GM21515 (cell line): ENCODE measurements at regions not wholly inside any gene's neighbourhood (a gene's known extent, or its start where the extent isn't known, plus 50 kb on each side); places are given as distances from the start of the nearest gene placed in this dataset.

ENCODE experiments used
- ATAC-seq: cut with Tn5 transposase; IDR thresholded peaks from one replicate; pipeline ENCODE4 v1.9.1; 2021; ENCODE audit not compliant: unreplicated experiment

GRCh38 chr10:89879121-89879520, 177.7 kb downstream of the KIF20B start:
- no peak for ATAC-seq

- peak; percentile 57 for ATAC-seq
Measured at GRCh38 chr10:89887406-89887805, 186.0 kb downstream of the KIF20B start.

- ATAC-seq: peak; percentile 63
Measured at GRCh38 chr10:89887830-89888229, 186.4 kb downstream of the KIF20B start.

- peak; percentile 75 for ATAC-seq
Measured at GRCh38 chr10:89888321-89889070, 187.1 kb downstream of the KIF20B start.

DNA sequence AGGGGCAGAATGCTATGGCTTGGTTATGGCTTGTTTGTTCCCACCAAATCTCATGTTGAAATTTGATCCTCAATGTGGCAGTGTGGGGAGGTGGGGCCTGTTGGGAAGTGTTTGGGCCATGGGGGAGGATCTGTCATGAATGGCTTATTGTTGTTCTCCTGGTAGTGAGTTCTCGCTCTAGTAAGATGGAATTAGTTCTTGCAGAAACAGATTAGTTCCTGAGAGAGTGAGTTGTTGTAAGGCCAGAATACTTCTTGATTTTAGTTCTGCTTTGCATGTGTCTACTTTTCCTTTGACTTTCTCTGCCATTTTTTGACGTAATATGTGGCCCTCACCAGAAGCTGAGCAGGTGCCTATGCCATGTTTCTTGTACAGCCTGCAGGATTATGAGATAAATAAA, 188.2 kb downstream of the KIF20B start:
- ATAC-seq: no peak

DNA sequence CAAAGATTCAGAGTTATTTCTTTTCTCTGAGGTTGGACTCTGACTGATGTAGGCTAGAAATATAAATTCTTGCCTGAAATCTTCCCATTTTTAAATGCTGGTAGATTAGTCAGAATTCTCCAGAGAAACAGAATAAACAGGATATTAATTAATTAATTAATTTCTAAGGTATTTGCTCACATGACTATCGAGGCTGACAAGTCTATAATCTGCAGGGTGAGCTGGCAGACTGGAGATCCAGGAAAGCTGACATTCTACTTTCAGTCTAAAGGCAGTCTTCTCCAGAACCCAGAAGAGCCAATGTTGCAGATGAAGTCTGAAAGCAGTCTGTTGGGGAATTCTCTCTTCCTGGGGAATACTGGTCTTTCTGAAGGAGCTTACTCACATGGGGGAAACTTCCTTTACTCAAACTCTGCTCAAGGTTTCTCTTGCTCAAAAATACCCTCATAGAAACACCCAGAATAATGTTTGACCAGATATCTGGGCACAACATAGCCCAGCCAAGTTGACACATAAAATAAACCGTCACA, 189.7 kb downstream of the KIF20B start:
- ATAC-seq: no peak

DNA sequence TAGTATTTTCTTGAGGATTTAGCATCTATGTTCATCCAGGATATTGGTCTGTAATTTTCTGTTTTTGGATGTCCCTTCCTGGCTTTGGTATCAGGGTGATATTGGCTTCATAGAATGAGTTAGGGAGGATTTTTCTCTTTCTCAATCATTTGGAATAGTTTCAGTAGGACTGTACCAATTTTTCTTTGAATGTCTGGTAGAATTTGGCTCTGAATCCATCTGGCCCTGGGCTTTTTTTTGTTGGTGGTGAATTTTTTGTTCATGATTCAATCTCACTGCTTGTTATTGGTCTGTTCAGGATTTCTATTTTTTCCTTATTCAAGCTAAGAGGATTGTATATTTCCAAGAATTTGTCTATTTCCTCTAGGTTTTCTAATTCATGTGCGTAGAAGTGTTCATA, 192.7 kb downstream of the KIF20B start:
- ATAC-seq: no peak

DNA sequence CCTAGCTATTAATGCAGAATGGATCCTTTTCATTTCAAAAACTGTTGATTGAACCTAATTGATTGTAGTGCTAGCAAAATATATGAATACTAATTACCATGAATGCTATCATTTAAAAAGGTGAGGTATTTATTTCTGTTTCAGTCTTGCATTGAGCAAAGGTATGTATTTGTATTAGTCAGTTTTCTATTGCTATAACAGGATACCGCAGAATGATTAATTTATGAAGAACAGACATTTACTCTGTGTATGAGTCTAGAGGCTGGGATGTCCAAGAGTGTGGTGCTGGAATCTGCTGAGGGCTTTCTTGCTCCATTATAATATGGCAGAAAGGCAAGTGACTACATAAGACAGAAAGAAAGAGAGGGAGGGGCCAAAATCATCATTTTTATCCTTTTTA, 199.2 kb downstream of the KIF20B start:
- no peak for ATAC-seq

DNA sequence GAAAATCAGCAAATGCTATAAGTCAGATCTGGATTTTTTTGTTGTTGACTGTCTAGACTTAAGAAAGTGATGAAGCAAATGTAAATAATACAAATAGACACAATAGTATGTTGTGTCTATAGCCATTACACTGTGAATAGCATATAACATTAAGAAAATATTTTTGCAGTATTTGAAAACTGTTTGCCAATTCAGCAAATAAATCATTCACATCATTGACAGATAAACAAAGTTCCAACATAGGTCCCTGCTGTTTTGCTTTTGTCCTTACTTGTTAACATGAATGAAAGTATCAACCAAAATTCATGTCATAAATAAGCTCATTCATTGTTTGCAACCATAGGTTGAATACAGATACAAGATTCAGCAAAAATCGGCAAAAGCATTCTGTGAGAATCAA, 200.5 kb downstream of the KIF20B start:
- ATAC-seq: no peak

DNA sequence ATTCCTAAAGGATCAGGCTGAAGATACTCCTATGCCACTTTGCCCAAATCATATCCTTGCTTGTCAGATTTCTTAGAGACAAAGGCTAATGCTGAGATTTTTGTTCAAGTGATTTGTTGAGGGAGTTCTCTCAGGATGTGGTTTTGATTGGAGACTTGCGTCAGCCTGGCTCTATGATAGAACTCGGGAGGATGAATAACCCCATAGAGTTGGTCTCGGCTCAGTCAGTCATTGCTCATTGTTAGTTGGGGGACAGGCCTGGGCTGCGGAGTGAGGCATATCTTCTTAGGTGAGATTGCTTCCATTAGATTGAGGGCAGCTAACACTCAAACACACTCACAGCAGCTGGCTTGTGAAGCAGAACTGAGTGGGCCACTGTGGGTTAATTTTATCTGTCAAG, 203.4 kb downstream of the KIF20B start:
- no peak for ATAC-seq

DNA sequence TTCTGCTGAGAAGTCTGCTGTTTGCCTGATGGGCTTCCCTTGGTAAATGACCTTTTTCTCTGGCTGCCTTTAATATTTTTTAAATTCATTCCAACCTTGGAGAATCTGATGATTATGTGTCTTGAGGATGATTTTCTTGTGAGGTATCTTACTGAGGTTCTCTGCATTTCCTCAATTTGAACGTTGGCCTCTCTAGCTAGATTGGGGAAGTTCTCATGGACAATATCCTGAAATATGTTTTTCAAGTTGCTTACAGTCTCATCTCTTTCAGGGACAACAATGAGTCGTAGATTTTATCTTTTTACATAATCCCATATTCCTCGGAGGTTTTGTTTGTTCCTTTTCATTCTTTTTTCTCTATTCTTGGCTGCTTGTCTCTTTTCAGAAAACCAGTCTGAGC, 208.4 kb downstream of the KIF20B start:
- ATAC-seq: no peak

DNA sequence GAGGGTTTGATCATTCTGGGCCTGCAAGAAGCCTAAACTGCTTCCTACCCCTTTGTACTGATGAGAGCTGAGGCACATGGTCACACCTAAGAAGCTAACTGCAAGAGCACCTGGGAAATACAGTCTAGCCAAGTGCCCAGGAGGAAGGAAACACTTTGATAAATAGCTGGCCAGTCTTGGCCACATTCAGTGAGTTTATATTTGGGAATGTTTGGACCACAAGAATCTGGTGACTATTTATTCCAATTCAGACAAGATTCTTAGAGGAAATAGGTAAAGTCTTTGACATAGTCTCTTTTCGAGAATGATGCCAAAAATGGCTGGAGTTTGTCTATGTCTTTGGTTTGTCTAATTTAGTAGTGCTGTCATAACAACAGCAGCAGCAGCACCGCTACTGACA, 213.6 kb downstream of the KIF20B start:
- no peak for ATAC-seq

GRCh38 chr10:89915968-89916367, 214.6 kb downstream of the KIF20B start:
- ATAC-seq: no peak

DNA sequence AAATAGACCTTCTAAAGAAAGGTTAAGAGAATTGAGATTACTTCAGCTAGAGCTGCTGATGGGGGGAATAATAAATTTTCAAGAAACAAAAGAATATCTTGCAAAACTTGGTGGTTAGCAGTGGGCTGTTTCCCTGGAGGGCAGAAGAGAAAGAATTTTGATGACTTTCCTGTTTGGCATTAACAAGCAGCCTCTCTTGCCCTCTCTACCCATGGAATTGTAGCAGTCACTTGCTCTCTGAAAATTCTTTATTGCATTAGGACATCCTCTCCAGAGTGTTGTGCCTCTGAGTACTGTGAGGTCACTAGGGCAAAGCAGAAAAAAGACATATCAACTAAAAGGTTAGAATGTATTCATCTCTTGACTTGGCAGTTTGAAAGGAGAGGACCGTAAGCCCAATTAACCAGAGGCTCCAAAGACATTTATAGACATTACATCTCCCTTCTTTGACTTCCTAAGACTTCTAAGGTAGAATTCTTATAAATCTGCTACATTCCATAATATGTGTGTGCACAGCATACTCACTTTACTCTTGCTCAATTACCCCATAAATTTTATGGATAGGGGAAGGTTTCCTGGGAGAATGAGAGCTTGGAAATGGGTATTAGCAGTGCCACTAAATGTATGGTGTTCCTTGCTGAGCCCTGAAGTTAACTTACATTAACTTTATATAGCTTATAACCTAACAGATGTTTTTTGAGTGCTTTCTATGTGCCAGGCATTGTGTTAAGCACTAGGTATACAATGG, 215.3 kb downstream of the KIF20B start:
- no peak for ATAC-seq

DNA sequence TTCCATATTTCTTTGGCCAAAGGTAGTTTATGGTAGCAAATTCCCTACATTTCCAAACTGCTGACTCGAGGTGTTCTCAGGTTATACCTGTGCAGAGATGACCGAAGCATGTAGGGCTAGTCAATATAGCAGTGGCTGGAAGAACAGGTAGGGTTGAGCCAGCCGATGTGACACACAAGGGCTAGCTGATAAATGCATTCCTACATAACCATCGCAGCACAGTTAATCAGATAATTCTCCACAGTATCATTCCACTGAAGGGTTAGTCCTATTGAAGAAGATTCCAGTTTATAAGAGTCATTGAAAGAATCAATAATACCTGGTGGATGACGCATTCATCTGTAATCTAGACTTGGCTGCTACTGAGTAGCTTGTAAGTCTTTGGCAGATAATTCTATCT, 220.0 kb downstream of the KIF20B start:
- ATAC-seq: no peak

DNA sequence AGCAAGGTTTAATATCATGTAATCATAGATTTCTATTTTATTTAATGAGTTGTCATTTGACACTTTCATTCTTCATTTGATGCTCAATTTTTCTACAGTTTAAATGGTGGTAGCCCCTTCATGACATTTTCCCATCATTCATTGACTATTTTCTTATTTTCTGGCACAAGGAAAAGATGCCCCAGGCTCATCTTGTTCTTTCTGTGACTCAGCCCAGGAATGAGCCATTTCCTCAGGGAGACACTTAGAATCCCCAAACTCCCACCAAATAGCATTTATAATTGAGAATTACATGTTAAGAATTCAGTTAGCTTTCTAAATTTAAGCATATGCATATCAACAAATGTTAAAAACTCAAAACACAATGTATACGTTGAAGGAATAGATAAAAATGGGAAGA, 222.3 kb downstream of the KIF20B start:
- ATAC-seq: no peak

DNA sequence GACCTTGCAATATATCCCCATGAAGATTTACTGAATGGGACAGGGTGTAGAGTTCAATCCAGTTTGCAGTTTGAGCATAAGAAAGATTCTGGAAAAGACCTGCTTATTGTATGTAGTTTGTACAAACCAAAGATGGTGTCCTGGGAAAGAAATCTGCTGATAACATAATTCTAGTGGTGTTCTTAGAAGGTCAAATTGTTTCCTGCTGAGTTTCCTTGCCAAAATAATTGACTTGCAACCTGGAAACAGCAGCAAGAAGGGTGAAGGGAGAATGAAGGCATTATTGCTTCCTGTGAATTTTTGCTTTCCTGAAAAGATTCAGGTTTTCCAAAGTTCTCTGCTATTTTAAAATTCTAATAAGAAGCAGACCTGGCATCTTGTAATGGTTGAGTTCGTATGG, 222.9 kb downstream of the KIF20B start:
- no peak for ATAC-seq

- no peak for ATAC-seq
Measured at GRCh38 chr10:89926736-89927135, 225.3 kb downstream of the KIF20B start.

- ATAC-seq: no peak
Measured at GRCh38 chr10:89929282-89930026, 228.1 kb downstream of the KIF20B start.

DNA sequence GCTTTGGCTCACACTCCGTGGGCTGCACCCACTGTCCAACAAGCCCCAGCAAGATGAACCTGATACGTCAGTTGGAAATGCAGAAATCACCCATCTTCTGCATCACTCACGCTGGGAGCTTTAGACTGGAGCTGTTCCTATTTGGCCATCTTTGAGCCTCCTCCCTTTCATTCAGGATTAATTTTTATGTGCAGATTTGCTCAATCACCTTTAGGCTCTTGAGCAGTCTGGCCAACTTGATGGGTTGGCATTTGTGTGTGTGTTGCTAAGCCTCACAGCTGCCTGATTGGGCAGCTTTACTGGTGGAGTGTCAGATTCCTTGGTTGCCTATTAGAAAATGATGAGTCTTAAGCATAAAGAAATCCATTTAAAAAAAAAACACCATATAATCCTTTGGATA, 236.1 kb downstream of the KIF20B start:
- no peak for ATAC-seq

DNA sequence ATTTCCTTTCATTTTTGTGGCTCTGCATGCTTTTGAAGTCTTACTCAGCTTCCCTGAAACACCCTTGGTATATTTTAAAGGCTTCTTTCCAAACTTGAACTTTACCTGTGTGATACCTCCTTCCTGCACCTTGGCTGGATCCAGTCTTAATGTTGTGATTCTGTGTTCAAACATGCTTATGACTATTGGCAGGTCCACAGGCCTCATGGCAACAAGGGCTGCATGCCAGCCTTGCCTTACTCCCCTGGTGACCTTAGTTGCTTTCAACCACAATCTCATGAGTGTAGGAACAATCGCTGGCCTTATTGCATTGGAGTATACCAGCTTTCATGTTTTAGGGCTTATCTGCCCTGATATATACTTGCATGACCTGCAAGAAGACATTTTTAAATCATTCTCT, 238.7 kb downstream of the KIF20B start:
- ATAC-seq: no peak

GRCh38 chr10:89942217-89942616, 240.8 kb downstream of the KIF20B start:
- no peak for ATAC-seq
